T-helper 1 cell treated with Interleukin-12 subunit alpha and Interleukin-12 subunit beta and Interleukin-4 antibody, amounts not matched to agents 30 ng/mL and 1 ng/mL, for 36 hours (primary cell): ENCODE measurements at regions not wholly inside any gene's neighbourhood (a gene's known extent, or its start where the extent isn't known, plus 50 kb on each side); places are given as distances from the start of the nearest gene placed in this dataset.
"Not testable (repeated sequence)": the region's sequence is repeated elsewhere in the genome, so short reads cannot be mapped to it uniquely, and the experiment has no call there.

Experiments
- intact Hi-C: fragments of 100-400 bp; cut with micrococcal nuclease; formaldehyde crosslinking; loops from one replicate; pipeline ENCODE4 v1.15.1; 2024

DNA sequence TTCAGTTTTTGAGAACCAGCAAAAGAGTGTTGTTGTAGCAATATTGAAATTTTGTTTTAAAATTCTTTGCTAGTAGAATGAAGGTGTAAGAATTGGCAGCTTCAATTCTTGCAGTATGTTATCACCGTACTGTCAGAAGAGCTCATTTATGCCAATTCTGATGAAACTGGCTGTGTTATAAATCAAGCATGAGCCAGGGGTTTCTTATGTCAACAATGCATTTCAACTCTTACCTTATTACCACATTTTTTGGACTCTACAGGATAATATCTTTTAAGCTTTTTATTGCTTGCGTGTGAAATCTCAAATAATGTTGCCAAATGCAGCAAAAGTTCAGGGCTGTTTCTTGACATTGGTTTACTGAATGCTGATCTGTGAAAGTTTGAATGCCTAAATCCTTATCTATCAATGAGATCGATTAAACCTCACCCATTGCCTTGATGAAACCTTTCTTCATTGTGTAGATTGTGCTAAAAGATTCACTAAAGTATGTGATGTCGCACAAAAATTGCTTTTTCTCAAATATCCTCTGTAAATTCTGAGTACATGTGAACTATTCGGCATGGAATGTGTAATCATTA, 1389.3 kb upstream of the ZEB2 start:
- intact Hi-C loops, result no loop called here

DNA sequence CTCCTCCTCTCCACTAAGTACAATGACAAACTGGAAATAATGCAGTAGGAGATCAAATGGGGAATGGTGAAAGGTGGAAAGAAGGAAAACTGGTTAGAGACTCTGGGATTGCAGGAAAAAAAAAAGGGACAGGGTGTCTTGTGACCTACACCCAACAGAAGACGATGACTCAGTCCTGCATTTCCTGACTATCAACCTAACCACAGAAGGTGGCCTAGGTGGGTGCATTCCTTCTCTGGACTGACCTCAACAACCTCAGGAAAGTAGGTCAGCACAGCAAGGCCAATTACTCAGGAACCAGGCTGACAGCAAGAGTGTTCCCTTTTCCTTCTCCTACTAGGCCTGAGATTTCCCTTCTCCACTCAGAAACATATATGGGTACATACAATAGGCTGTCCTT, 1386.4 kb upstream of the ZEB2 start:
- intact Hi-C loops, result no loop called here

DNA sequence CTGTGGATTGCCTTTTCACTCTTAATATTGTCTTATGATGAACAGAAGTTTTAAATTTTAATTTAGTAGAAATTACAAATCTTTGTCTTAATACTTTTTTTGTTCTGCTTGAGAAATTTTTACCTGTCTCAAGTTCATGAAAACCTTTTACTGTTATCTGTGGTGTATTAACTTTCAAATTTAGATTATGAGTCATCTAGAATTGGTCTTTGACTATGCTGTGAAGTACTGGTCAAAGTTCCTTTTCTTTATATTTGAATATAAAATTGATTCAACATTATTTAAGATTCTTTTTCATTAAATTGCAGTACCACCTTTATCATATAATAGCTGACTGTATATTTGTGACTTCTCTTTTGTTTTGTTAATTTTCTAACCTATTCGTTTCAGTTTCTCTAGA, 1385.5 kb upstream of the ZEB2 start:
- intact Hi-C loops, result no loop called here

DNA sequence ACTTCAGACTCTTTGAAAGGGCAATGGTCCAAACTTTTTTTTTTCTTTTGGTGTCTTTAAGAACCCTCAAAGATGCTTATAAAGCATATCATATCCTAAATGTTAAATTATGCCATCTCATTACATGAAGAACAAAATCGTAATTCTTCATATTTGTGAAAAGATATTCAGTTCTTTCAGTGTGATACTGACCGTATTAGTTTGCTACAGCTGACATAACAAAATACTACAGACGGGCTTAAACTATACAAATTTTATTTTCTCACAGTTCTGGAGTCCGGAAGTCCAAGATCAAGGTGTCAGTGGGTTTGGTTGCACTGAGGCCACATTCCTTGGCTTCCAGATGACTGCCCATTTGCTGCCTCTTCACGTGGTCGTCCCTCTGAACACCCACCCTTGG, 1377.2 kb upstream of the ZEB2 start:
- intact Hi-C loops, result no loop called here

DNA sequence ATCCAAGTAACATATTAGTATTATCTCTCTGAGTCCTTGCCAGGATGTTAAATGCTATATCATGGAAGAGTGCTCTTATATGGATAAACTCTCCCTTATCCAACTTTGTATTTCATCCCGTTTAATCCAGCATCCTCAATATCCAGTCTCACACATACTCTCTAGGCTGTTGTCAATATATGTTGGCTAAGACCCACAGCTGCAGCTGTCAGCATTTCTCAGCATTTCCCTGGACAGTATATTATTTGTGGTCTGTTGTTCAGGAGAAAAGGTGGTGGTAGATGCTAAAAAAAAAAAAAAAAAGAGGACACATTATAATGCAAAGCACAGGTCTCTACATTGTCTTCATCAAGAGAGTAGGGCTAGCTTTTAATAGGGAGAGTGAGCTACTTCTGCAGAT, 1368.0 kb upstream of the ZEB2 start:
- intact Hi-C loops, result no loop called here

- intact Hi-C loops, result not testable (repeated sequence)
Observed at GRCh38 chr2:145880997-145881396, 1361.1 kb upstream of the ZEB2 start.

- intact Hi-C loops, result no loop called here
Observed at GRCh38 chr2:145875016-145875415, 1355.1 kb upstream of the ZEB2 start.

DNA sequence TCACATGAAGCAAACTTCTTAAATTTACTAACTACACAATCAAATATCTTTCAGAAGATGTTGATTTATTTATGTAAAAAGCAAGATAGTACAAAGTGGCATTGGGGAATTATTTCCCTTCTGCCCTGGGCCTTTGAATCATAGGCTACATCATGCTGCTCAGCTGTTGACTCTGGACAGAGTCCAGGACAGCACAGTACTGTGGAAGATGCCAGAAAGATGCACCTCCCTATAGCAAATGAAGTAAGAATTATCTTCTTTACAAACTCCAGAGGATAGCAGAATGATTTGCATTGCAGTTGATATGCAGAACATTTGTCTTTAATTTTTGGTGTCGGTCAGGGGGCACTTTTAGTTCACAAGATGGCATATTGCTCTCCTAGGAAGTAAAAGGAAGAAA, 1354.5 kb upstream of the ZEB2 start:
- intact Hi-C loops, result no loop called here

- intact Hi-C loops, result no loop called here
Observed at GRCh38 chr2:145864501-145864900, 1344.6 kb upstream of the ZEB2 start.

DNA sequence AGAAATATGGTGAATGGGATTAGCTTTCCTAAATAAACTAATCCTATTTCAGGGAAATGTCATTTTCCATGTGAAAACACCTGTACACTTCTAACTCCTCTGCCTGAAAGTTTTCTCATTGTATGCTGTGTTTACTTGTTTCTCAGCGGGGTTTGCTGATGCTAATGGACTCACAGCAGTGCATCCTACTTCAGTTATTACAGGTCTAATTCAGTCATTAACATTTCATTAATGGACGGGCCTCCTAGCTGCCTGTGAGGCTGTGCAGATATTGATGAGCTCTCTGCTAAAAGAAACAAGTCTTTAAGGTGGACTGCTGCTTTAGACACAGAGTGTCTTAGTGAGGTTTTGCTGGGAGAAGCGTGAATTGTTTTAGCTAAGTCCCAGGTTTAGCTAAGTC, 1342.0 kb upstream of the ZEB2 start:
- intact Hi-C loops, result no loop called here

GRCh38 chr2:145860083-145860482, 1340.2 kb upstream of the ZEB2 start:
- intact Hi-C loops, result no loop called here

GRCh38 chr2:145855142-145855541, 1335.2 kb upstream of the ZEB2 start:
- intact Hi-C loops, result no loop called here

GRCh38 chr2:145854039-145854755, 1334.3 kb upstream of the ZEB2 start:
- intact Hi-C loops, result no loop called here

GRCh38 chr2:145851730-145852129, 1331.8 kb upstream of the ZEB2 start:
- intact Hi-C loops, result no loop called here

DNA sequence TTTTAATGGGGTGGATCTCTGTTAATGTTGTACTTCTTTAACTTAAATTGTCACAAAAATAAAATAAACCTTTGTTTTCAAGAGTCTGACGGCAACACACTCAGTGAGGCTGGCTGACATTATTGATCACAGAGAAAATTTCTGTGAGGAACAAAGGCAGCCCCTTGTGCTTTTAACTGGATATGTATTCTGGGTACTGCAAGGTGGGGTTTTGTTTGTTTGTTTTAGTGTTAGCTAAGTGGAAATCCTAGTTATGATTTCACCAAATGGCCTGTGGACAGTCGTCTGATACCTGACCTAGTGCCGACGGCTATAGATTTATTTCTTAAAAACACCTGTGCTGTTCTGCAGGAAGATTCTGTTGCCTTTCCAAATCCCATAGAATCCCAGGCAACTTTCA, 1329.5 kb upstream of the ZEB2 start:
- intact Hi-C loops, result no loop called here

GRCh38 chr2:145846982-145847381, 1327.1 kb upstream of the ZEB2 start:
- intact Hi-C loops, result no loop called here

DNA sequence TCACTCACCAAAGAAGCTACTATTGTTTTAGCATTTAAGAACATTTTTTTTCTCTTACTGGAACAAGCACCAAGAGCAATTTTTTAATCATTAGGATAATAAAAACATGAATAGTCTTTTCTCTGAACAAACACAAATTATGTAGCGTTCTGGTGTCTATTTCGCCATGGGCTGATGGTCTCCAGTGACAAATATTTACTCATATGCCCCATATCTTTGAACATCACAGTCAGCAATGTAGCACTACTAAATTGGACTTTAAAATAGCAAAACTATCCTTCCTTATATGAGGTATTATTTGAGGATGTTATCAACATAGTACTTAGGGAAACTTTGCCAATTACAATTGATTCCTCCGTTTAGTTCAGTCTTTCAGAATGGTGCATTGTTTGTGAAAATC, 1326.0 kb upstream of the ZEB2 start:
- intact Hi-C loops, result no loop called here

- intact Hi-C loops, result no loop called here
Observed at GRCh38 chr2:145845207-145845894, 1325.4 kb upstream of the ZEB2 start.

DNA sequence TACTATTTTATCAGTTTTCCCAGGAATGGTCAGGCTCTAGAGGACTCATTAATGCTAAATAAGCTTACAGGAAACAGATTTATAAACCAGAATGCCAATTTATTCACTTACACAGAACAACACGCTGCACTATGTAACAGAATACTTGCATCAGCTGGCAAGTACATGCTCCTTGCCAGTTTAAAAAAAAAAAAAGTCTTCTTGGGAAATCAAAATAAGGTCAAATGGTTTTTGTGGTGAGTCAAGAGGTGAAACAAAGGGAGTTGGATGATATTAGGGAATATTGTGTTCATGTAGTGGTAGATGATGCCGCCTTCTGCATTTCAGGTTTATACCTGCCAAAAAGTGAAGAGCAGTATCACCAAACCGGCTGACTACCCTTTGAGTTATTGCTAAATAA, 1322.1 kb upstream of the ZEB2 start:
- intact Hi-C loops, result no loop called here

DNA sequence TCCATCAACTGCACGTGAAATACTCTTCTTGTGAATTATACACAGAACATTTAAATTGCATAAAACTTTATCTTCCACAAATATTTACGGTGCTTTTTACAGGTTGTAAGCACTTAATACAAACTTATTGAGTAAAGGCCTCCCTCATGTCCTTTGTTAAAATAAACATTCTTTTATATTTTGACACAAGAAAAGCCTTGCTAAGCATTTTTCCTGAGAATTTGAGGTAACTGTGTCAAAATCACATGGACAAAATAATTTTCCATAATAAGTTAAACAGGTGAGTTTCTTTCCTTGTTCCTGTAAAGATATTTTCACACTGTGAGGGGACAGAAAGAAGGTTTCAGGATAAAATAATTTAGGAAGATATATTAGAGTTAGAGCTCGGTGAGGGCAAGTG, 1317.1 kb upstream of the ZEB2 start:
- intact Hi-C loops, result no loop called here

DNA sequence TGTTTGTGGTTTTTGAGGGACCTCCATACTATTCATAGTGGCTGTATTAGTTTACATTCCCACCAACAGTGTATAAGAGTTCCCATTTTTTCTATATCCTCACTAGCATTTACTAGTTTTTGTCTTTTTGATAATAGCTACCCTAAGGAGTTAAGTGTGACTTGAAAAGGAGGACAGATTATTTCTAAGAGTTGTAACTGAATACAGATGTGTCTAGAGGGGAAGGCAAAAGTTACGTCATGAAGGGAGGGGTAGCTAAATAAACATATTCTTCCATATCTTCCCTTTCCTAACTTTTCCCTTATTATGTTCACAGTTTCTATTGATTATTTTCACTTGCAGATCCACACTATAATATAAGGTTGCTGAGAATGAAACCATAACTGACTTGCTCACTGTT, 1315.7 kb upstream of the ZEB2 start:
- intact Hi-C loops, result no loop called here

DNA sequence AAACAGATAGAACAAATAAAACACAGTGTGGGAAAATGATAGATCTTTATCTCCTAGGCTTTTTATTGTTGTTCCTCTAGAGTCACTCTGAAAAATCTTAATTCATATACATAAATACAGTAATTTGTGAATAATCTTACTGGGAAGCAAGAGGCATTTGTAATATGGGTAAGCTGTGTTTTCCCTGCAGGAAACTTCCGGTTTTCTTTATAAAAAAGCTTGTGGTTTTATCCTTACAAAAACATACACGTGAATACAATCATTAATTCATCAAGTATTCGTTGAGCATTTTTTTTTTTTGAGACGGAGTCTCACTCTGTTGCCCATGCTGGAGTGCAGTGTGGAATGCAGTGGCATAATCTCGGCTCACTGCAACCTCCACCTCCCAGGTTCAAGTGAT, 1312.8 kb upstream of the ZEB2 start:
- intact Hi-C loops, result no loop called here

DNA sequence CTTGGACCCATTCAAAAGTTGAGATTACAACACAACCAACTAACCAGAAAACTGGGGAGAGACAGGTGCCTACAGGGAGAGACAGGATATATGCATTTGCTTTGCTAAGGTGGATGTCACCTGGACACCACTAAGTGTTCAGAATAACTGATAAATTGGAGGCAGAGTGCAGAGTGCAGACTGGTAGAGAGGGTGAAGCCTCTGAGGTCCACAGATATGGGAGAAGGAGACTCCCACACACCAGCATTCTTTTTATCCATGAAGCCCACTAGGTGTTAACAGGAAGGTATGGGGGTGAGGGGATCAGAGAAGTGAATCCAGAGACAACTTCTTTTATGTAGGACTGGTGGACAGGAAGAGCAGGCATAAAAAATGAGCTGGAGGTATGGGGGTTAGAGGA, 1310.0 kb upstream of the ZEB2 start:
- intact Hi-C loops, result no loop called here
